ENCODE measurements at regions not wholly inside any gene's neighbourhood (a gene's known extent, or its start where the extent isn't known, plus 50 kb on each side); places are given as distances from the start of the nearest gene placed in this dataset.
"Not testable (repeated sequence)": the region's sequence is repeated elsewhere in the genome, so short reads cannot be mapped to it uniquely, and the experiment has no call there.

GRCh38 chr9:30089428-30089827, 2295.0 kb upstream of the ACO1 start:
- no peaks in the 10 kb centered on the region for H3K27me3 ChIP-seq (ENCODE audit: control insufficient read depth, insufficient read depth, low read length)
- ATAC-seq (no peak), DNase-seq (ENCODE audit: low read depth, low spot score) (no peak)
- ChIA-PET CTCF (no interaction called here), POLR2A (no interaction called here)
- in situ Hi-C loops (cut with HindIII; ENCODE audit: low pct_unique_long_range_greater_than_20kb, low sequenced_read_pairs) (no loop called here), intact Hi-C loops (cut with micrococcal nuclease; ENCODE audit: unreplicated experiment) (no loop called here)
- BruUV-seq (replicated peaks): no TSS peak
- H3K27ac ChIP-seq (ENCODE audit: low read length): no peak overlapping the region
- TF ChIP-seq POLR2AphosphoS5 (IDR thresholded peaks at IDR 0.05; ENCODE audit: low read depth, low read length) (no peak), TCF7L2 (IDR thresholded peaks at IDR 0.05; ENCODE audit: low read depth, low read length) (no peak), SIN3A (IDR thresholded peaks at IDR 0.05; ENCODE audit: borderline replicate concordance, insufficient read depth, low read depth, low read length) (no peak)
- TF ChIP-seq, protein P1, sequence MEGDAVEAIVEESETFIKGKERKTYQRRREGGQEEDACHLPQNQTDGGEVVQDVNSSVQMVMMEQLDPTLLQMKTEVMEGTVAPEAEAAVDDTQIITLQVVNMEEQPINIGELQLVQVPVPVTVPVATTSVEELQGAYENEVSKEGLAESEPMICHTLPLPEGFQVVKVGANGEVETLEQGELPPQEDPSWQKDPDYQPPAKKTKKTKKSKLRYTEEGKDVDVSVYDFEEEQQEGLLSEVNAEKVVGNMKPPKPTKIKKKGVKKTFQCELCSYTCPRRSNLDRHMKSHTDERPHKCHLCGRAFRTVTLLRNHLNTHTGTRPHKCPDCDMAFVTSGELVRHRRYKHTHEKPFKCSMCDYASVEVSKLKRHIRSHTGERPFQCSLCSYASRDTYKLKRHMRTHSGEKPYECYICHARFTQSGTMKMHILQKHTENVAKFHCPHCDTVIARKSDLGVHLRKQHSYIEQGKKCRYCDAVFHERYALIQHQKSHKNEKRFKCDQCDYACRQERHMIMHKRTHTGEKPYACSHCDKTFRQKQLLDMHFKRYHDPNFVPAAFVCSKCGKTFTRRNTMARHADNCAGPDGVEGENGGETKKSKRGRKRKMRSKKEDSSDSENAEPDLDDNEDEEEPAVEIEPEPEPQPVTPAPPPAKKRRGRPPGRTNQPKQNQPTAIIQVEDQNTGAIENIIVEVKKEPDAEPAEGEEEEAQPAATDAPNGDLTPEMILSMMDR (IDR thresholded peaks at IDR 0.05): no peak
- TF ChIP-seq, protein P2, sequence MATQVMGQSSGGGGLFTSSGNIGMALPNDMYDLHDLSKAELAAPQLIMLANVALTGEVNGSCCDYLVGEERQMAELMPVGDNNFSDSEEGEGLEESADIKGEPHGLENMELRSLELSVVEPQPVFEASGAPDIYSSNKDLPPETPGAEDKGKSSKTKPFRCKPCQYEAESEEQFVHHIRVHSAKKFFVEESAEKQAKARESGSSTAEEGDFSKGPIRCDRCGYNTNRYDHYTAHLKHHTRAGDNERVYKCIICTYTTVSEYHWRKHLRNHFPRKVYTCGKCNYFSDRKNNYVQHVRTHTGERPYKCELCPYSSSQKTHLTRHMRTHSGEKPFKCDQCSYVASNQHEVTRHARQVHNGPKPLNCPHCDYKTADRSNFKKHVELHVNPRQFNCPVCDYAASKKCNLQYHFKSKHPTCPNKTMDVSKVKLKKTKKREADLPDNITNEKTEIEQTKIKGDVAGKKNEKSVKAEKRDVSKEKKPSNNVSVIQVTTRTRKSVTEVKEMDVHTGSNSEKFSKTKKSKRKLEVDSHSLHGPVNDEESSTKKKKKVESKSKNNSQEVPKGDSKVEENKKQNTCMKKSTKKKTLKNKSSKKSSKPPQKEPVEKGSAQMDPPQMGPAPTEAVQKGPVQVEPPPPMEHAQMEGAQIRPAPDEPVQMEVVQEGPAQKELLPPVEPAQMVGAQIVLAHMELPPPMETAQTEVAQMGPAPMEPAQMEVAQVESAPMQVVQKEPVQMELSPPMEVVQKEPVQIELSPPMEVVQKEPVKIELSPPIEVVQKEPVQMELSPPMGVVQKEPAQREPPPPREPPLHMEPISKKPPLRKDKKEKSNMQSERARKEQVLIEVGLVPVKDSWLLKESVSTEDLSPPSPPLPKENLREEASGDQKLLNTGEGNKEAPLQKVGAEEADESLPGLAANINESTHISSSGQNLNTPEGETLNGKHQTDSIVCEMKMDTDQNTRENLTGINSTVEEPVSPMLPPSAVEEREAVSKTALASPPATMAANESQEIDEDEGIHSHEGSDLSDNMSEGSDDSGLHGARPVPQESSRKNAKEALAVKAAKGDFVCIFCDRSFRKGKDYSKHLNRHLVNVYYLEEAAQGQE (IDR thresholded peaks at IDR 0.05; ENCODE audit: insufficient read depth in 1 of 2, low read depth in 2 of 2, low read length in 1 of 2): no peak
- H3K4me3 ChIP-seq (ENCODE audit: low read depth in 2 of 2, low read length in 2 of 2): no peak overlapping the region
- H3K9me3 ChIP-seq (ENCODE audit: control insufficient read depth, insufficient read depth, low read depth, low read length): no peaks in the 10 kb centered on the region
- H3K36me3 ChIP-seq (ENCODE audit: control insufficient read depth, insufficient read depth, low read length): no peaks in the 10 kb centered on the region
- no peaks in the 10 kb centered on the region for H3K4me1 ChIP-seq (ENCODE audit: control insufficient read depth, insufficient read depth, low read length)

DNA sequence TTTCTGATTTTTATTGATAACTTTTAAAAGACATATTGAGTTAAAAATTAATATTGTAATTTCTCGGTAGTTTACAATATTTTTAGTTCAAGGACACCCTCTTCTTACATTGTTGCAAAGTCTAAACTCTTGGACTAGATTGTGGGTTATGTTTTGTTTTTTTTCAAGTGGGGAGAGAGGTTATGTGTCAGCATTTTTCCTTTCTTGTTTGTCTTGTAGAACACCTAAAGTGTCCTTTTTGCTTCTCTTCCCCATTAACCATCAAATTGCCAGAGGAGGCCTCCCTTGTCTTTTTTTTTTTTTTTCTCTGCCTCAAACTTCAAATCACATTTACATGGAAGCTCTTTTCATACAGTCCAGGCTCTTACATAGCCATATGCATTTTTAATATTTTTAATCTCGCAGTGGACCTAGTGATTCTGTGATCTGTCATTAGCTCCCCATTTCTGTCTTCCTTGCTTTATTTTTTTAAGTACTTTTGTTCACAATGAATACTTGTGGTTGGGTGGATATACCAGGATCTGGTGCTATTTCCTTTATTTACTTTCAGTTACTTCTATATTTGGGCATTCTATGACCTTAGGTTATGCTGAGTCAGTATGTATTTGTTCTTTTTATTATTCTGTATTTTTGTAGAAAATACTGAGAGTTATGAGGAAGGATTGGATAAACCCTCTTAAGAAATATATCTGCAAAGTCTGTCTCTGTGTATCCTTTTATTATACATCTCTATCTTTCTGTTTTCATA, 2280.6 kb upstream of the ACO1 start:
- Histone ChIP-seq H3K4me1 (ENCODE audit: control insufficient read depth, insufficient read depth, low read length) (no peaks in the 10 kb centered on the region), H3K4me3 (ENCODE audit: low read depth in 2 of 2, low read length in 2 of 2) (no peak overlapping the region), H3K27me3 (ENCODE audit: control insufficient read depth, insufficient read depth, low read length) (no peaks in the 10 kb centered on the region), H3K9me3 (ENCODE audit: control insufficient read depth, insufficient read depth, low read depth, low read length) (no peaks in the 10 kb centered on the region), H3K27ac (ENCODE audit: low read length) (no peak overlapping the region), H3K36me3 (ENCODE audit: control insufficient read depth, insufficient read depth, low read length) (no peaks in the 10 kb centered on the region)
- TF ChIP-seq POLR2AphosphoS5 (IDR thresholded peaks at IDR 0.05; ENCODE audit: low read depth, low read length): no peak
- TF ChIP-seq, protein P1 (IDR thresholded peaks at IDR 0.05): no peak
- TF ChIP-seq SIN3A (IDR thresholded peaks at IDR 0.05; ENCODE audit: borderline replicate concordance, insufficient read depth, low read depth, low read length): no peak
- TF ChIP-seq TCF7L2 (IDR thresholded peaks at IDR 0.05; ENCODE audit: low read depth, low read length): no peak
- CTCF ChIA-PET: no interaction called here
- no peak for DNase-seq (ENCODE audit: low read depth, low spot score)
- BruUV-seq (replicated peaks): no TSS peak
- no peak for ATAC-seq
- POLR2A ChIA-PET: no interaction called here
- intact Hi-C loops (cut with micrococcal nuclease; ENCODE audit: unreplicated experiment) (no loop called here), in situ Hi-C loops (cut with HindIII; ENCODE audit: low pct_unique_long_range_greater_than_20kb, low sequenced_read_pairs) (no loop called here)

DNA sequence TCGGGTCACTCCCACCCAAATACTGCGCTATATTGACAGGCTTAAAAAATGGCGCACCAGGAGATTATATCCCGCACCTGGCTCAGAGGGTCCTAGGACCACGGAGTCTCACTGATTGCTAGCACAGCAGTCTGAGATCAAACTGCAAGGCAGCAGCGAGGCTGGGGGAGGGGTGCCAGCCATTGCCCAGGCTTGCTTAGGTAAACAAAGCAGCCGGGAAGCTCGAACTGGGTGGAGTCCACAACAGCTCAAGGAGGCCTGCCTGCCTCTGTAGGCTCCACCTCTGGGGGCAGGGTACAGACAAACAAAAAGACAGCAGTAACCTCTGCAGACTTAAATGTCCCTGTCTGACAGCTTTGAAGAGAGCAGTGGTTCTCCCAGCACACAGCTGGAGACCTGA, 2277.3 kb upstream of the ACO1 start:
- in situ Hi-C loops (cut with HindIII; ENCODE audit: low pct_unique_long_range_greater_than_20kb, low sequenced_read_pairs); H3K36me3 ChIP-seq (ENCODE audit: control insufficient read depth, insufficient read depth, low read length); H3K4me1 ChIP-seq (ENCODE audit: control insufficient read depth, insufficient read depth, low read length); CTCF ChIA-PET; H3K4me3 ChIP-seq (ENCODE audit: low read depth in 2 of 2, low read length in 2 of 2); DNase-seq (ENCODE audit: low read depth, low spot score); ATAC-seq; H3K9me3 ChIP-seq (ENCODE audit: control insufficient read depth, insufficient read depth, low read depth, low read length); intact Hi-C loops (cut with micrococcal nuclease; ENCODE audit: unreplicated experiment); H3K27ac ChIP-seq (ENCODE audit: low read length); H3K27me3 ChIP-seq (ENCODE audit: control insufficient read depth, insufficient read depth, low read length); BruUV-seq (replicated peaks); POLR2A ChIA-PET: not testable (repeated sequence)
